HG02870 (cell line): ENCODE measurements at regions not wholly inside any gene's neighbourhood (a gene's known extent, or its start where the extent isn't known, plus 50 kb on each side); places are given as distances from the start of the nearest gene placed in this dataset.
"Not testable (repeated sequence)": the region's sequence is repeated elsewhere in the genome, so short reads cannot be mapped to it uniquely, and the experiment has no call there.

Experiments used
- ATAC-seq: cut with Tn5 transposase; IDR thresholded peaks from one replicate; pipeline ENCODE4 v1.9.1; 2021; ENCODE audit warnings: mild to moderate bottlenecking, moderate library complexity; ENCODE audit not compliant: unreplicated experiment

DNA sequence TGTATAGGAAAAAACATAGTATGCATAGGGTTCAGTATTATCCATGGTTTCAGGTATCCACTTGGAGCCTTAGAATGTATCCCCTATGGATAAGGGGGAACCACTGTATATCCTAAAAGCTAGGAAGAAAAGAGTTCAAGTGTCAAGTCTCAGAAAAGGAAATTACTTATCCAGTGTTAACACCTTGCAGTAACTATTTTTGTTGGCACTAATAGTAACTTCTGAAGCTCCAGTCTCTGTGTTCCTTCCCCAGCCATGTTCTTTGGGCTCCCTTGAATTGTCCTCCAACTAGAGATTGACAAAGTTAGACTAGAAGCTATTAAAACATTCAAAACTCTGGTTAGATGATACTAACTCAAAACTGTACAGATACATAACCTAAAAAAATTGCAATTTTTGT is 370.8 kb downstream of the NFIB start:
- ATAC-seq, result no peak

DNA sequence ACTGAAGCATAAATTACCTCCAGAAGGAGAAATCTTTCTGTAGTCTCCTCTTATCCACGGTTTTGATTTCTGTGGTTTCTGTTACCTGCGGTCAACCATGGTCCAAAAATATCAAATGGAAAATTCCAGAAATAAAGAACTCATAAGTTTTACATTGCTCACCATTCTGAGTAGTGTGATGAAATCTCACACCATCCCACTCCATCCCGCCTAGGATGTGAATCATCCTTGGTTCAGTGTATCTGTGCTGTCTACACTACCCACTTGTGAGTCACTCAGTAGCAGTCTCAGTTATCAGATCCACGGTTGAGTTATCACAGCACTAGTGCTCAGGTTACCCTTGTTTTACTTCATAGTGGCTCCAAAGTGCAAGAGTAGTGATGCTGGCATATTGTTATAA is 371.2 kb downstream of the NFIB start:
- ATAC-seq, result no peak

DNA sequence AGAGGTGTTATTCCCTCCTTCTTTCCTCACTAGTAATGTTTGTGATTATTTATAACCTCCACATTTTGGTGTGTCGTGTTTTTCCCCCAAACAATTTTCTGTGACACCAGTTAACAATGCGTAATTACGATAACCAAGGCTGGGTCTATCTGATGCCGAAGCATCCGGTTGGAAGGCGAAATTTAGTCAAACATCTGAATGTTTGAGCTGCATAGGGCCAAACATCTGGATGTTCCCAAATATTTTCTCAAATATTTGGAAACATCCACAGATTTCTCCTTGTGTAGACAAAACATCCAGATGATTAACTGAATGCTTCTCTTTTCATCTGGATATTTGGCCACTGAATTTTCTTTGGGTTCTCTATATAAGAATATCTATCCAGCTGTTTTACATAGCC is 371.7 kb downstream of the NFIB start:
- no peak for ATAC-seq

DNA sequence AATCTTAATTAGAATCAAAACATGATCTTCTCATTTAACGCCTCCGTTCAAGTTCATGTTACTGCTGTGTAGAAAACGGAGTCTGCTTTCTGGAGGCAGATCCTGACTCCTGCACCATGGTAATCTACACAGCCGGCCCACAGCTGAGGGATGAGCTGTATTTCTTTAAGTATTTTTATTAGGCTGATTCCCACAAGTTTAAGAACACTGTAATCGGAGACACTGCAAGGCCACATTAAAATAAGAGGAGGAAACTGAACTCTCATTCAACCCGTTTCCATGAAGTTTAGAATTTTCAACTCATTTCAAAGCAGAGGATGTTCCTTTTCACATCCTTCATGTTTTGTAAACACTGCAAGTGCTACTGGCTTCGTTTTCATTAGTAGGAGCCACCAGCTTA is 372.2 kb downstream of the NFIB start:
- no peak for ATAC-seq

DNA sequence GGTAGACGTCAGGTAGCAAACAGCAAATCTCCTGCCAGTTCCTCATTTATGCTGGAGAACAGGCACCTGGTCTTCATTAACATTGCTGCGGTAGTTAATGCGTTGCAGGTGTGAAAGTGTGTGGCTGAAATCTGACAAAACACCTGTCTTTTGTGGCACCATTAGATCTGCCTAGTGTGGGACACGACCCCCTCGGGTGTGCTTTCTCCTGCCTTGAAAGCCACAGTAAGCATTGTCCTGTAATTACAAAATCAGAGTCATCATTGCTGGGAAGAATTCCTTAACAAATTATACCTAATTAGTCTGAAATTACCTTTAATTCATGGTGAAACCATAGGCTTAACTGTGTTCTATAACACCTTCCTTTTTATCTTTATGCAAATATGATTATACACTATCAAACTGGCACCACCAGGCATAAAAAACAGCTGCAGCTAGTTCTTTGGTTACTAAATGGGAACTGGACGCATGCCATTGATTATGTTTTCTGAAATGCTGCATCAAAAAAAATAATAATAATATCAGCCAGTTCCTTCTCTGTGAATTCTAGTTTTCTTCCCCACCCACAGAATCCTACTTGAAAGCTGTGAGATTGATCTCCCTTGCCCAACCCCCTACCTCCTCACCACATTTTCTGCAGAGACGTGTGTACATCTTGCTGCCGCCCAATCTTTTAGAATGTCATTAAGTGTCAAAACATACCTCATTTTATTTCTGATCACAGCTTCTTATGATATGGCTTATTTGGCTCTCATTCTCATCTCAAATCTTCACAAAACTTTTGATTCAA is 374.0 kb downstream of the NFIB start:
- ATAC-seq, result no peak

DNA sequence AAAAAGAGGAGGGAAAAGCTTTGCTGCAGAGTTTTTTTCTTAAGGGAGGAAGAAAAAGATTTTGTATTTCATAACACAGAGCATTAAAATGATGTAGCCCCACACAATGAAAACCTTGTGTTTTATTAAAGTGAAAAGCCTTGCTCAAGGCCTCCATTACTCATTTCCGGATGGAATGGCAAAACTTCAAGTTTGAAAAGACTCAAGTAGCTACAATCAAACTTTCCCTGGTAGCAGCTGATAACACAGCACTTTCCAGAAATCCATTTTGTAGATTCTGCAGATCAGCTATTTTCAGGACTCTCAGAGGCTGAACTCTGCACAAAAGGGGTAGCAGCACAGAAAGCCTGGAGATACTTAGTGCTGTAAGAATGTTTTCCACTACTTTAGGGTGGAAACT is 374.8 kb downstream of the NFIB start:
- no peak for ATAC-seq

DNA sequence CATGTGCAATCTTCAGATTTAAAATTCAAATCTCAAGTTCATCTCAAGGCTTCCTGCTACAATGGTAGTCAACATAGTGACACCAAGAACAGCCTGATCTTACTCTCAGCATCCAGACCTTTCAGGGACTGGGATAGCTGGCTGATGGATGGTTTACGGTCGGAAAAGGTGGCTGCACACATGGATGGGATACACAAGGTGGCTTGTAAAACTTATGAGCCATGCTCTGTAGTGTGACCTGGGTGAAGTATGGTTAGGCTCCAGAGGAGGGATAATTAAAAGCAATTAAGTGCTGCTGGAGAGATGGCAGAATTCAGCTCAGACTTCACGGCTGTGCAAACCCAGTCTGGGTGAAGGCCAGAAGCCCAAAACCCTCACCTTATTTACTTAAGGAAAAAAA is 379.5 kb downstream of the NFIB start:
- no peak for ATAC-seq

DNA sequence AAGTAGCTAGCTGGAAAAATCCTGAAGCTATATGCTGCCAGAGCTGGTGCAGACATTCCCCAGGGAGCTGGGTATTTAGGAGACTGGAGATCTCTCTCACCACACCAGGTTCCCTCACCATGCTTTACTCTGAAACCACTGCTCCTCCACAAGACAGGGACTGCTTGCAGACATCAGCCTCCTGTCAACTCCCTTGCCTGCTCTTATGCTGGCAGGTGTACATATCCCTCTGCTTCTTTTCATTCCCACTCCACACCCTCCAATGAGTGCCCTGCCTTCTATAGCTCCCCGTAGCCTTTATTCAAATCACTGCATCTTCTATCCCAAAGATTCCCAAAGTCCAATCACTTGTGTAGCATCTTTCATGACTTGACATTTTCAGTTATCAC is 380.7 kb downstream of the NFIB start:
- ATAC-seq, result no peak

DNA sequence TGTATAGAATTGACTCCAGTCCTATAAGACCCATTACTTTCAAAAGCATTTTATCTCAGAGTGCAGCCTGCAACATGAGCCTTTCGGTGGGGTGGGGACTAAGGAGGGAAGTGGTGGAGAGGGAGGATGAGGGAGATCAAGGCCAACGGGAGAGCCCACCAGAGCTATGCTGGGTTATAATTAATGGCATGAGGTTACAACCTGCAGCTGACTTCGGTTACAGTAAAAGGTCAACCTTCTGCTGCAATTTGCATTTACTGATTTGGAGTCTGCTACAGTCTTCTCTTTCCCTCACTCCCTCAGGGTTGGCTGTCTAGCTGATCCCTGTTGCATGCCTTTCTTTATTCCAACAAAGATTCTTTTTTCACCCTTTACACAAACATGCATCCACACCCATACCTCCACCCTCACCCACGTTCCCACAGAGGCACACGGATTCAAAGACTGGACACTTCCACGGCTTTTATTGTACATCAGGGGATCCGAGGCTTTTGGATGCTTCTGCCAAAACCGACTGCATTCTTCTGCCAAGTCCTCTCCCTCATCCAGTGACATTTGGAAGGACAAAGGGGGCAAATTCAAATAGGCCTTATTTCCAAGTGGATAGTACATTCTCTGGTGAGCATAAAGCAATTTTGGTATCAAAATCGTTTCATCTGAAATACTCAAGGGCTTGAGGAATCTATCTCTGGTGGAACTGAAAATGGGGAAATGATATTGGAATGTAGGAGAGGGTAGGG is 381.2 kb downstream of the NFIB start:
- no peak for ATAC-seq

DNA sequence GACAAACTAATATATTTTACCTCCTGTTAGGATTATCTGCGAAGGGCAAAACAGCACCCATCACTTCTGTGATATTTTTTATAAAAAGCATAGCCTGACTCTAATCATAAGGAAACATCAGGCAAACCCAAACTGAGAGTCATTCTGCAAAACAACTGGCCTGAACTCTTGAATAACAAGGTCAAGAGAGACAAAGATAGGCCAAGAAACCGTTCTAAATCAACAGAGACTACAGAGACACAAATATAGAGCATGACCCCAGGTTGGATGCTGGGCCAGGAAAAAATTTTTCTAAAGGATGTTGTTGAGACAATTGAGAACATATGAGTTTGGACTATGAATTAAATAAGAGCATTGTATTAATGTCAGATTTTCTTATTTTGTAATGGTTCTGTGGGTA is 384.9 kb downstream of the NFIB start:
- no peak for ATAC-seq

DNA sequence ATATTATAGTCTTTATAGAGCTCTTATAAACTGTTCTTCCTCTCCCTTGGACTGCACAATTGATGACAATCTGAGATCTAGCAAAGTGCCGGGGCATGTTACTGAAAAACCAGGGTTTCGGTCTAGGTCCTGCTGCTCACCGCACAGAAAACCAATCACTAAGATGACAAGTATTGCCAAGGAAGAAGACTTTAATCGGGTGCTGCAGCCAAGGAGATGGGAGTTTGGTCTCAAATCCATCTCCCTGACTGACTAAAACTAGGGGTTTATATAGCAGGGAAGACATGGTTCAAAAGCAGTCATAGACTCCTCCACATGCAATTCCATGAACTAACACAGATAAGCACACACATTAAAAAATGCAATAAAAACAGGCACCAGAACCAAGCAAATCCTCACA is 390.6 kb downstream of the NFIB start:
- no peak for ATAC-seq

DNA sequence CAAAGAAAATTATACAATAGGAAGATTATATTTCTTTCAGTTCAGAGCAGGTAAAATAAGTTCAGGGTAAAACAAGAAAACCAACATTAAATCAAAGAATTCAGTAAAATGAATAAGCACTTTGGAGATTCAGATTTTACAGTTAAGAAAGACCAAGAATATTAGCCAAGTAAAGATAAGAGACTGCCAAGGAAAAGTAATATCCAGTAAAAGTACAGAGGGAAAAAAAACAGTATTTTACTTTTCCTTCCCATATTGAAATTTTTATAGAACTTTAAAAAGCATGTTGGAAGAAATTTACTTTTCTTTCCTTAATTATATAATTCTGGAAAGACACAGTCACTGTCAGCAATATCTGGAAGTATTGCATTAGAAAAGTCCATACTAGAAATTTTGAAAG is 393.4 kb downstream of the NFIB start:
- ATAC-seq, result no peak

DNA sequence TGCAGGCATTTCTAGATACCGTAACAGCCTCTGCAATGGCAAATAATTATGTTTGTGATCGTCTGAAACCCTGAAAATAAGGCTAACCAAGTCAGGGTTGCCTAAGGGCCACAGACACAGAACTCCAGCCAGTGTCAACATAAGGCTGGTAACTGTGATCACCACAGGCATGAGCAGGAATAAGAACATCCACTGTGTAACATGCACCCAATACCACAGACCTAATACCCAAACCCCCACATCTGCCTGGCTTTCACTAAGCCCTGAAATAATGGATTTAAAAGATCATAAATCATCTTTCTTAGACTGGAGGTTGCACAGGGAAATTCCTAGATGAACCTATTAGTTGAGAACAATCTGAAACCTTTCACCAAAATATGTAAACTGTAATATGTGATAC is 394.5 kb downstream of the NFIB start:
- ATAC-seq, result no peak

DNA sequence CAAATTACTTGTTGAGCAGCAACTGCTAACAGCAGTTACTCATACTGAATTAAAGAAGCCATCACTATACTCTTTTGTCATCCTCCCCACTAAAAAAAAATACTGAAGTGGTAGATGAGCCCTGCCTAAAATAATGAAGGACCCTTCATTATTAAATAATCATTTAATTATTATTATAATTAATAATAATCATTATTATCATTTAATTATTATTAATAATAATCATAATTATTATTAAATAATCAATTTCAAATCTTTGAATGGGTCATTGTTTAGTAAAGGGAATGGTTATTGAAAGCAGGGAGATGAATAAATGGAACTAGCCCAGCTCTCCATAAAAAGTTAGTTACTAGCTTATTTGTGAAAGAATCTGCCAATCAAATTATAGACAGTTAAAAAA is 396.4 kb downstream of the NFIB start:
- no peak for ATAC-seq

DNA sequence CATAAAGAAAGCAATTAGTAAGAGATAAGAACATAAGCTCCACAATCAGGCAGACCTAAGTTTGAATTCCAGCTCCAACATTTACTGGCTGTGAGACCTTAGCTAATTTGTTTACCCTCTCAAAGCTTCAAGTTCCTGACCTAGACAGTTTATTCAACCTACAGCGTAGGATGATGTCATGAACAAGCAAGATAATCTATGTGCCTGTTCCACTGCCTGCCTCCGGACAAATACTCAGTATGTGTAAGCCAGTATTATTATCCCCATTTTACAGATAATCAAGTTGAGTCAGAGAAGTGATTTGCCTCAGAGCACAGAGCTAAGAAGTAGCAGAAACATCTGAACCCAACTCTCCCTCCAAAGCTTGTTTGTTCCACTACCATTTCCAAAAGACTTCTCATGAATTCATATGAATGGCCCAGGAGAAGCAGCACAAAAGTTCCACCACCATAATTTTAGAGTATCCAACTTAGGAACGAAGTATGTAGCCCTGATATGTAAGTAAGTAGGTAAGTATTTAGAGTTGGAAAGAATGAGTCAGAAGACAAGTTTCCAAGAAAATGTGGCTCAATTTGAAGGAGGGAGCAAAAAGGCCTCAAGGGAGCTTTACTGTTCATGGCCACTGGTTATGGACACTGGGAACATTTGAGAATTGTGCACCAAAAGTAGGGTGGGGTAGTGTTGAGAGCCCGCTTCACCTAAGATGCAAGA is 398.2 kb downstream of the NFIB start:
- no peak for ATAC-seq

DNA sequence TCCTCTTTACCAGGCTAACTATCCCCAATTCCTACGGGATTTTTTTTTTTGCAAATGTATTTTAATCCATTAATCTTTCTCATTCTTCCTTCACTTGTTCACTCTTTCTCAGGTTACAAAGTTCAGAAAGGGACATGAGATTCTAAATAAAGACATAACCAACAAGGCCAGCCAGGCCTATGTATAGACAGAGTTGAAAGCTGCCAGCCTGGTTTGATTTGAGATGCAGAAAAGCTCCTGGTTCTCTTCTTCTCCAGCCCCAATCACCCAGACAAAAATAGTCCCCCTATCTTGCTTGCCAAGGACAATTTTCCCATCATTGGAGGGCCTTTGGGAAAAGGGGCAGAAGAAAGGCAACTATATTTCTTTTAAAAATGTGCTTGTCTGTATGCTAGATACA is 398.8 kb downstream of the NFIB start:
- no peak for ATAC-seq

DNA sequence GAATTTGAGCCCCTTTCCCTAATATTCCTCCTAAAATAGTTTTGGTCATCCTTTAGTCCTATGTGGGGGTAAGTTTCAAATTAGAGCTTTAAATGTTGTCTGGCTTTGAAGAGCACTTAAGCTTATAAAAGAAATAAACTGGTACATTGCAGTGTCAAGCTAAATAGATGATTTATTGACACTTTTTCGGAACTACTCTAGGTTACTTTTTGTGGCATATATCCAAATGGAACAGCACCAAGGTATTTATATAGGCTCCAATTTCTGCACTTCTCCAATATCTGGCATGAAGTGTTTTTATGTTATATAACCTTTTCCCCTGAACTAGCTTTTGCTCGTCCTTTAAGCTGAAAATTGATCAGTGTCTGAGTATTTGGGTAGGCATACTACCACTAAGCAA is 402.5 kb downstream of the NFIB start:
- ATAC-seq, result no peak

DNA sequence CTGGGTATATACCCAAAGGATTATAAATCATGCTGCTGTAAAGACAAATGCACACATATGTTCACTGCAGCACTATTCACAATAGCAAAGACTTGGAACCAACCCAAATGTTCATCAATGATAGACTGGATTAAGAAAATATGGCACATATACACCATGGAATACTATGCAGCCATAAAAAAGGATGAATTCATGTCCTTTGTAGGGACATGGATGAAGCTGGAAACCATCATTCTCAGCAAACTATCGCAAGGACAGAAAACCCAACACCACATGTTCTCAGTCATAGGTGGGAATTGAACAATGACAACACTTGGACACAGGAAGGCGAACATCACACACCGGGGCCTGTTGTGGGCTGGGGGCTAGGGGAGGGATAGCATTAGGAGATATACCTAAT is 406.1 kb downstream of the NFIB start:
- ATAC-seq, result not testable (repeated sequence)

DNA sequence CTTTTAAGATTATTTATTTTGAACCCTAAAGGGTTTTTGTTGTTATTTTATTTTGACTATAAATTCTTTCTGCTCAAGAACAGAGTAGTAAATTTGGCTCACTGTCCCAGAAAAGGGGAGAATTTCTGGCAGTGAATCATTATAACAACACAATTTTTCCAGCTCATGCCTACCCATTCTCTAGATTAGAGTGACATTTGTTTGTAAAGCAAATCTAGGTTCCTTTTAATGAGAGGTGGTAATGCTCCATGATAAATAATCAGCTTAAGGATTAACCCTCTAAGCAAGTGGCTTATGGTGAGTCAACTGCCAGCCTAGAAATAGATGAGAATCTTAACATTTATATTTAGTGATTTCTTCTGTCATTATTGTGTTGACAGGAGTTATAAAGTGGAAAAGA is 409.2 kb downstream of the NFIB start:
- no peak for ATAC-seq

DNA sequence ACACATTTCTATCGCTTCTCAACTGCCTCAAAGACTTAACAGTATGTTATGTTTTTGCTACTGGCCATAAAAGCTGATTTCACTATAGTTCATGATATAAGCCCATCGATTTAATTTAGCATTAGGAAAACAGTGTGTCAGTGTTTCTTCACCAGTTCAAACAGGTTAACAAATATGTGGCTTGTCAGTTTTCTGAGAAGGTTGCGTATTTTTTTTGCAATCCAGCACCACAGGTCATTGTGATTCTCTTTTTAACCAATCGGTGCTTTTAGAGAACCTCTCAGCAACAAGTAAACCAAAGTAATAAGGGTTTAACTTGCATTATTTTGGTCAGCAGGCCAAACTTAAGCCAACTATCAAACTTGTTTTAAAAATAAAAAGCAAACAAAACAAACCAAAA is 409.6 kb downstream of the NFIB start:
- no peak for ATAC-seq

DNA sequence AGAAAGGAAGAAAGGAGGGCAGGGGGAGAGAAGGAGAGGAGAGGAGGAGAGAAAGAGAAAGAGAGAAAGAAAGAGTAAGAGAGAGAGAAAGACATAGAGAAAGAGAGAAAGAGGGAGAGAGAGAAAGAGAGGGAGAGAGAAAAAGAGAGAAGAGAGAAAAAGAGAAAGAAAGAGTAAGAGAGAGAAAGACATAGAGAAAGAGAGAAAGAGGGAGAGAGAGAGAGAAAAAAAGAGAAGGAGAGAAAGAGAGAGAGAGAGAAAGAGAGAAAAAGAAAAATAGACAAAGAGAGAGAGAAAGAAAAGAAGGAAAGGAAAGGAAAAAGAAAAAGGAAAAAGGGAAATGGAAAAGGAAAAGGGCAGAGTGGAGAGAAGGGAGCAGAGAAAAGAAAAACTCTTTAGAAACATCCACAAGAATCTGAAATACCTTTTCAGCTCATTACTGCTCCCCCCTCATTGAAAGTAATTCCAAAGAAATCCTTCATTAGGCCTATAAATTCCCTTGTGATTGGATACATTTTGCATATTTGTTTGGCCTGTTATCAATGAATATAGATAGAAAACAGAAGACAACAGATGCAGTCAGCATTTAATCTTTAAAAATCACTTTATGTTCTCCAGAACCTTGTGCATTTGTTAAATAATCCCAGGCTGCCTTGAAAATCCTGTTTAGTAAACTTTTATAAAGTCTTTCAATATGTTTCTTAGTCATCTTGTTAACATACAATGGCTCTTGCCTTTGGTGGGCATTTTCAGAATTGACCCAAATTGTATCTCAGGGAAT is 411.5 kb downstream of the NFIB start:
- ATAC-seq, result no peak
